Panc1 (cell line): ENCODE measurements at regions not wholly inside any gene's neighbourhood (a gene's known extent, or its start where the extent isn't known, plus 50 kb on each side); places are given as distances from the start of the nearest gene placed in this dataset.

Source experiments
- POLR2AphosphoS5 ChIP-seq: IDR thresholded peaks from 2 replicates; pipeline ENCODE4 v1.6.1; 2012; ENCODE audit warnings: mild to moderate bottlenecking, low read depth, low read length, moderate library complexity
- TF ChIP-seq, protein P1 (sequence below): fragments of 450-650 bp; IDR thresholded peaks from 2 replicates; pipeline ENCODE4 v1.5.1; 2017; ENCODE audit warnings: mild to moderate bottlenecking
- TF ChIP-seq, protein P2 (sequence below), 2 experiments: IDR thresholded peaks; 2 replicates each; pipeline ENCODE4 v1.6.1; 2011 to 2012; ENCODE audit warnings: low read depth in 2 of 2, control low read depth in 1 of 2, low read length in 1 of 2, mild to moderate bottlenecking in 1 of 2, moderate library complexity in 1 of 2; ENCODE audit not compliant: insufficient read depth in 1 of 2

DNA sequence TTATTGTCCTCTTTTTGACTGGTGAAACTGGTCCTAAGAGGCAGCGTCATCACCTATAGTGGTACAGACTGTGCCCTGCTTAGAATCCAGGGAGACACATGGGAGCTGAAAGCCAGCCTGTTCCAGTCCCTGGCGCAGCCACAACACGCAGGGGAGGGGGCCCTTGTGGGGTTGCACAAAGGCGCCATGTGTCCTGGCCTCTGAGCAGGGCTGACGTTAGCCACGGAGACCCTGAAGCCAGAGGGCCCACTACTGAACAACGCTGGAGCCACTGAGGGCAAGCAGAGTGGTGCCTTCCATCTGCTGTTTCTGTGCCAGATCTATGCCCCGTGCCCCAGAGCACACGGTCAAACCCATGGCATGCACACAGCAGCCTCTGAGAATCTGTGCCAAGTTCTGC is 147.3 kb downstream of the ACTL7B start:
- TF ChIP-seq POLR2AphosphoS5, result no peak
- TF ChIP-seq, protein P1, sequence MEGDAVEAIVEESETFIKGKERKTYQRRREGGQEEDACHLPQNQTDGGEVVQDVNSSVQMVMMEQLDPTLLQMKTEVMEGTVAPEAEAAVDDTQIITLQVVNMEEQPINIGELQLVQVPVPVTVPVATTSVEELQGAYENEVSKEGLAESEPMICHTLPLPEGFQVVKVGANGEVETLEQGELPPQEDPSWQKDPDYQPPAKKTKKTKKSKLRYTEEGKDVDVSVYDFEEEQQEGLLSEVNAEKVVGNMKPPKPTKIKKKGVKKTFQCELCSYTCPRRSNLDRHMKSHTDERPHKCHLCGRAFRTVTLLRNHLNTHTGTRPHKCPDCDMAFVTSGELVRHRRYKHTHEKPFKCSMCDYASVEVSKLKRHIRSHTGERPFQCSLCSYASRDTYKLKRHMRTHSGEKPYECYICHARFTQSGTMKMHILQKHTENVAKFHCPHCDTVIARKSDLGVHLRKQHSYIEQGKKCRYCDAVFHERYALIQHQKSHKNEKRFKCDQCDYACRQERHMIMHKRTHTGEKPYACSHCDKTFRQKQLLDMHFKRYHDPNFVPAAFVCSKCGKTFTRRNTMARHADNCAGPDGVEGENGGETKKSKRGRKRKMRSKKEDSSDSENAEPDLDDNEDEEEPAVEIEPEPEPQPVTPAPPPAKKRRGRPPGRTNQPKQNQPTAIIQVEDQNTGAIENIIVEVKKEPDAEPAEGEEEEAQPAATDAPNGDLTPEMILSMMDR, result no peak
- TF ChIP-seq, protein P2, sequence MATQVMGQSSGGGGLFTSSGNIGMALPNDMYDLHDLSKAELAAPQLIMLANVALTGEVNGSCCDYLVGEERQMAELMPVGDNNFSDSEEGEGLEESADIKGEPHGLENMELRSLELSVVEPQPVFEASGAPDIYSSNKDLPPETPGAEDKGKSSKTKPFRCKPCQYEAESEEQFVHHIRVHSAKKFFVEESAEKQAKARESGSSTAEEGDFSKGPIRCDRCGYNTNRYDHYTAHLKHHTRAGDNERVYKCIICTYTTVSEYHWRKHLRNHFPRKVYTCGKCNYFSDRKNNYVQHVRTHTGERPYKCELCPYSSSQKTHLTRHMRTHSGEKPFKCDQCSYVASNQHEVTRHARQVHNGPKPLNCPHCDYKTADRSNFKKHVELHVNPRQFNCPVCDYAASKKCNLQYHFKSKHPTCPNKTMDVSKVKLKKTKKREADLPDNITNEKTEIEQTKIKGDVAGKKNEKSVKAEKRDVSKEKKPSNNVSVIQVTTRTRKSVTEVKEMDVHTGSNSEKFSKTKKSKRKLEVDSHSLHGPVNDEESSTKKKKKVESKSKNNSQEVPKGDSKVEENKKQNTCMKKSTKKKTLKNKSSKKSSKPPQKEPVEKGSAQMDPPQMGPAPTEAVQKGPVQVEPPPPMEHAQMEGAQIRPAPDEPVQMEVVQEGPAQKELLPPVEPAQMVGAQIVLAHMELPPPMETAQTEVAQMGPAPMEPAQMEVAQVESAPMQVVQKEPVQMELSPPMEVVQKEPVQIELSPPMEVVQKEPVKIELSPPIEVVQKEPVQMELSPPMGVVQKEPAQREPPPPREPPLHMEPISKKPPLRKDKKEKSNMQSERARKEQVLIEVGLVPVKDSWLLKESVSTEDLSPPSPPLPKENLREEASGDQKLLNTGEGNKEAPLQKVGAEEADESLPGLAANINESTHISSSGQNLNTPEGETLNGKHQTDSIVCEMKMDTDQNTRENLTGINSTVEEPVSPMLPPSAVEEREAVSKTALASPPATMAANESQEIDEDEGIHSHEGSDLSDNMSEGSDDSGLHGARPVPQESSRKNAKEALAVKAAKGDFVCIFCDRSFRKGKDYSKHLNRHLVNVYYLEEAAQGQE (IDR thresholded peaks at IDR 0.05; ENCODE audit: insufficient read depth in 1 of 2, low read depth in 2 of 2, low read length in 1 of 2), result no peak
